ENCODE measurements at regions not wholly inside any gene's neighbourhood (a gene's known extent, or its start where the extent isn't known, plus 50 kb on each side); places are given as distances from the start of the nearest gene placed in this dataset.

DNA sequence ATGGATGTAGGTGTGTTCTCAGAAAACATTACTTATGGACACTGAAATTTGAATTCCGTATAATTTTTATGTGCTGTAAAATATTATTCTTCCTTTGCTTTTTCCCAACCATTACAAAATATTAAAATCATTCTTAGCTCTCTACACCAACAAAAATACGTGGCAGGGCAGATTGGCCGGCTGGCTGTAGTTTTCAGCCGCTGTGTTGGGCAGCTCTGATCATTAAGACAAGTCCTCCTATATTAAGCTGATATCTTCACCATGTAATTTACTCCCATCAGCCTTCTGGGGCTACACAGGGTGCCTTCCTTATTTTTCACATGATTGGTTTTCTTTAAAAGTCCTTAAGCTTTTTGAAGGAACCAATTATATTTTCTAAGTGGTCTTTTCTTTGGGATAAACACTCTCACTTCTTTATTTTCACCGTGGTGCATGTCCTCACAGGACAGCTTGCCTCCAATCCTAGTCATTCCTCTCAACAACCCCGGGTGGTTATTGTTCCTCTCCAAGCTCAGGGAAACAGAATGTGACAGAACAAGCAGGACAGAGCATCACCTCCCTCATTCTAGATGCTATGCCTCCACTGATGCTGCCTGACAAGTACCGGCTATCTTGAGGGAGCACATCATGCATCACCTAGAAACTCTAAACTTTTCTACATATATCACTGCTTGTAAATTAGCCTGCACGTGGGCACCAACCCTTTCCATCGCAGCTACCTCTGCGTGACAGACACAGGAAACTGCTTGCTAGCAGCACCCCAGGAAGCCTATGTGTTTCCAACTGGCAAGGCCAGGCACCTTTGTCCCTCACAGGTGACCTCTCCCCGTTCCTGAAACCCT lies 362.3 kb downstream of the MYCN start:
- peak overlapping the region; percentile 50 for H3K4me3 ChIP-seq (ENCODE audit: low read depth, low read length)
- no peak for TF ChIP-seq MYC (IDR thresholded peaks at IDR 0.05; ENCODE audit: low read depth, low read length)
- TF ChIP-seq, protein P1, sequence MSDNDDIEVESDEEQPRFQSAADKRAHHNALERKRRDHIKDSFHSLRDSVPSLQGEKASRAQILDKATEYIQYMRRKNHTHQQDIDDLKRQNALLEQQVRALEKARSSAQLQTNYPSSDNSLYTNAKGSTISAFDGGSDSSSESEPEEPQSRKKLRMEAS (IDR thresholded peaks at IDR 0.05; ENCODE audit: low read depth, low read length), result no peak
- no peak for TF ChIP-seq POLR2A (IDR thresholded peaks at IDR 0.05; ENCODE audit: extremely low read depth, insufficient read length)
- TF ChIP-seq, protein P2, sequence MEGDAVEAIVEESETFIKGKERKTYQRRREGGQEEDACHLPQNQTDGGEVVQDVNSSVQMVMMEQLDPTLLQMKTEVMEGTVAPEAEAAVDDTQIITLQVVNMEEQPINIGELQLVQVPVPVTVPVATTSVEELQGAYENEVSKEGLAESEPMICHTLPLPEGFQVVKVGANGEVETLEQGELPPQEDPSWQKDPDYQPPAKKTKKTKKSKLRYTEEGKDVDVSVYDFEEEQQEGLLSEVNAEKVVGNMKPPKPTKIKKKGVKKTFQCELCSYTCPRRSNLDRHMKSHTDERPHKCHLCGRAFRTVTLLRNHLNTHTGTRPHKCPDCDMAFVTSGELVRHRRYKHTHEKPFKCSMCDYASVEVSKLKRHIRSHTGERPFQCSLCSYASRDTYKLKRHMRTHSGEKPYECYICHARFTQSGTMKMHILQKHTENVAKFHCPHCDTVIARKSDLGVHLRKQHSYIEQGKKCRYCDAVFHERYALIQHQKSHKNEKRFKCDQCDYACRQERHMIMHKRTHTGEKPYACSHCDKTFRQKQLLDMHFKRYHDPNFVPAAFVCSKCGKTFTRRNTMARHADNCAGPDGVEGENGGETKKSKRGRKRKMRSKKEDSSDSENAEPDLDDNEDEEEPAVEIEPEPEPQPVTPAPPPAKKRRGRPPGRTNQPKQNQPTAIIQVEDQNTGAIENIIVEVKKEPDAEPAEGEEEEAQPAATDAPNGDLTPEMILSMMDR (IDR thresholded peaks at IDR 0.05; ENCODE audit: low read depth, low read length), result no peak
- no peak for DNase-seq (ENCODE audit: low read depth)

DNA sequence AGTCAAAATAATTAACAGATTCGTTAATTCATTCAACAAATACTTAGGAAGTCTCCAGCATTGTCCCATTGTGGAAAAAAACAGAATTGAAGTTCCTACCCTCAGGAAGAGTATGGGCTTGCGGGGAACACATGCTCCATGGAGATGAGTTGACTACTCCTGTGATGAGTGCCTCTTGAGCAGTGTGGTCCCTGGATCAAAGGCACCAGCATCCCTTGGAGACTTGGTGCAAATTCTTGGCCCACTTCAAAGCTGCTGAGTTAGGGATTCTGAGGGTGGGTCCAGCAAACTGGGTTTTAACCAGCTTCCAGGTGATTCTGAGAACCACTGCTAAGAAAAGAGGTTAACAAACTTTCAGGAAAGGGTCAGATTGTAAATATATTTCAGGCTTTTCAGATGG lies 361.6 kb downstream of the MYCN start:
- TF ChIP-seq, protein P1 (IDR thresholded peaks at IDR 0.05; ENCODE audit: low read depth, low read length), result no peak
- TF ChIP-seq MYC (IDR thresholded peaks at IDR 0.05; ENCODE audit: low read depth, low read length) (no peak), POLR2A (IDR thresholded peaks at IDR 0.05; ENCODE audit: extremely low read depth, insufficient read length) (no peak)
- TF ChIP-seq, protein P2 (IDR thresholded peaks at IDR 0.05; ENCODE audit: low read depth, low read length), result no peak
- H3K4me3 ChIP-seq (ENCODE audit: low read depth, low read length), result no peak overlapping the region
- no peak for DNase-seq (ENCODE audit: low read depth)

DNA sequence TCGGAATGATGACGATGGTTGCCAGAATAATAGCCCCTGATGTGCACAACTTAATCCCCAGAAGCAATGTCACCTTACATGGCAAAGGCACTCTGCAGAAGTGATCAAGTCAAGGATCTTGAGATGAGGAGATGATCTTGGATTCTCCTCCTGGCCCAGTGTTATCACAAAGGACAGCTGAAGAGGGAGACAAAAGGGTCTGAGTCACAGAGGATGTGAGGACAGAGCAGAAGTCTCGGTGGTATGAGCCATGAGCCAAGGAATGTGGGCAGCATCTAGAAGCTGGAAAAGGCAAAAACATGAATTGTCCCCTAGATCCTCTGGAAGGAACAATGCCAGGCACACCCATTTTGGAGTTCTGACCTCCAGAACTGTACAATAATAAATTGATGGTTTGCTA lies 358.5 kb downstream of the MYCN start:
- DNase-seq (ENCODE audit: low read depth), result no peak
- no peak overlapping the region for H3K4me3 ChIP-seq (ENCODE audit: low read depth, low read length)
- TF ChIP-seq MYC (IDR thresholded peaks at IDR 0.05; ENCODE audit: low read depth, low read length) (no peak), POLR2A (IDR thresholded peaks at IDR 0.05; ENCODE audit: extremely low read depth, insufficient read length) (no peak)
- TF ChIP-seq, protein P1 (IDR thresholded peaks at IDR 0.05; ENCODE audit: low read depth, low read length), result no peak
- TF ChIP-seq, protein P2 (IDR thresholded peaks at IDR 0.05; ENCODE audit: low read depth, low read length), result no peak

DNA sequence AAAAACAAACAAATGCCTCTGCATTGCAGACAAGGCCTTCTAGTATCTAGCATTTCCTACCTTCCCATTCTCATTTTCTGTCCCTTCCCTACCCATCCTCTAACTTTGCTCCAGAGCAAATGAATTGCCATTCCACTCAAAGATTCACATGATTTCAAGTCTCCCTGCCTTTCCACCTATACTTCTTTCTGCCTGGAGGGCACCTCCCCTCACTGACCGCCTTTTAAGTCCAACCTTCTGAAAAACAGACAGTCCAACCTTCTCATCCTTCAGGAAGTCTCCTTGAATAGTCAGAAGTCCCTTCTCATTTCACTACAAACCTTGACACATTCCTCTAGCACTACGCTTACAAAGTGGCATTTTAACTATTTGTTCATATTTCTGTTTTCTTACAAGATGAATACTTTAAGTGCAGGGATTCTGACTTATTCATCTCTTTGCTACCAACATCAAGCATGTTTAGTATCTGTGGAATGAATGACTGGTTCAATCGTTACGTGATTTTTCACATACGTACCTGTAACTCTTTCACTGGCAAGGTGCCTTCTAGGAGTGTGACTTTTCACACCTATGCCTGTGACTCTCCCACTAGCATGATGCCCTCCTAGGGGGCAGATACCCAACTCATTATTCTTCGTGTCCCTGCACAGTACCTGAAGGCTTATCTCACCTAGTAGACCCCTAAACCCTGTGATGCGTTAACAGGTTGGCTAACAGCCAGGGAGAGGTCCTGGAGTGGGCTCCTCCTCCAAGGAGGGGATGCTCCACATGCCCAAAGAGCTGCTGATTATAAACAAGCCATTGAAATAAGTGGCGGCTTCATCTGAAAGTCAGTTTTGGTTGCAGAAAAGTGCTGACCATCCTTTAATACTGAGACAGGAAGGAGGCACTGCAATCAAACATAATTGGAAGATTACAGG lies 356.2 kb downstream of the MYCN start:
- no peak overlapping the region for H3K4me3 ChIP-seq (ENCODE audit: low read depth, low read length)
- TF ChIP-seq MYC (IDR thresholded peaks at IDR 0.05; ENCODE audit: low read depth, low read length) (no peak), POLR2A (IDR thresholded peaks at IDR 0.05; ENCODE audit: extremely low read depth, insufficient read length) (no peak)
- TF ChIP-seq, protein P2 (IDR thresholded peaks at IDR 0.05; ENCODE audit: low read depth, low read length), result no peak
- TF ChIP-seq, protein P1 (IDR thresholded peaks at IDR 0.05; ENCODE audit: low read depth, low read length), result no peak
- DNase-seq (ENCODE audit: low read depth), result no peak

DNA sequence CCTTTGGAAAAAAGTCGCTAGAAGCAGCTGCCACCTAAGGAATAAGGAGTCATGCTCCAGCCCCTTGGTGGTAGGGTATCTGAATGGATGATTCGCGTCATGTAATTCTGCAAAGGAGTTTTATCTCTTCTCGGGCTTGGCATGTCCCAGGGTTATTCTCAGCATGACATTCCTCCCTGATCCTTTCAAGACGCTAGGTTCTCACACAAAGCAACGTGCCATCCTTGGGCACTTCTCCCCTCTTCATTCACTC lies 355.6 kb downstream of the MYCN start:
- DNase-seq (ENCODE audit: low read depth), result no peak
- H3K4me3 ChIP-seq (ENCODE audit: low read depth, low read length), result no peak overlapping the region
- TF ChIP-seq, protein P2 (IDR thresholded peaks at IDR 0.05; ENCODE audit: low read depth, low read length), result no peak
- TF ChIP-seq, protein P1 (IDR thresholded peaks at IDR 0.05; ENCODE audit: low read depth, low read length), result no peak
- TF ChIP-seq POLR2A (IDR thresholded peaks at IDR 0.05; ENCODE audit: extremely low read depth, insufficient read length), result no peak
- TF ChIP-seq MYC (IDR thresholded peaks at IDR 0.05; ENCODE audit: low read depth, low read length), result no peak

Data from NB4 (cell line).